GM12878 (cell line): ENCODE measurements at regions not wholly inside any gene's neighbourhood (a gene's known extent, or its start where the extent isn't known, plus 50 kb on each side); places are given as distances from the start of the nearest gene placed in this dataset.

Experiments used
- ATAC-seq: fragments of 200-7000 bp; cut with Tn5 transposase; 3 replicates; pipeline ENCODE4 v1.9.1; 2020; ENCODE audit warnings: mild to moderate bottlenecking, moderate library complexity
- BruUV-seq: library from RNA; stranded (reverse); fragments of 400-500 nt; replicated peaks from 2 replicates; lab custom pipeline; 2021; lab: Mats Ljungman, UMichigan
- CTCF ChIA-PET: fragments of 300-600 bp; sonication (Branson Sonifier 250); formaldehyde crosslinking; extraction: SDS; loops from one replicate; lab custom pipeline; 2021; ENCODE audit warnings: inconsistent platforms; lab: Yijun Ruan, JAX
- POLR2A ChIA-PET: fragments of 350-600 bp; formaldehyde crosslinking; extraction: SDS; loops from one replicate; lab custom pipeline; 2021; ENCODE audit warnings: inconsistent platforms; lab: Charles Lee
- RAD21 ChIA-PET: fragments of 300-600 bp; sonication (Branson Sonifier 250); formaldehyde crosslinking; loops from one replicate; lab custom pipeline; 2023; ENCODE audit warnings: antibody characterized with exemption; ENCODE audit not compliant: unreplicated experiment; lab: Charles Lee
- SMC1A ChIA-PET: fragments of 300-600 bp; sonication (Branson Sonifier 250); formaldehyde crosslinking; loops from one replicate; lab custom pipeline; 2023; ENCODE audit not compliant: unreplicated experiment, uncharacterized antibody; lab: Charles Lee
- DNase-seq: peaks from one replicate; pipeline ENCODE4 v3.0.0-alpha.2; 2011; ENCODE audit warnings: low read depth, low spot score
- FAIRE-seq: peaks from 3 replicates; lab custom pipeline; 2011; peaks lifted over from hg19 to GRCh38; lab: Jason Lieb, UNC
- H2AFZ ChIP-seq: 2 replicates; pipeline ENCODE4 v1.6.0; 2011; ENCODE audit warnings: low read depth, low read length, control low read depth; ENCODE audit not compliant: control insufficient read depth
- H3K27ac ChIP-seq: 2 replicates; pipeline ENCODE4 v1.5.1; 2011; ENCODE audit warnings: control low read depth; ENCODE audit not compliant: control insufficient read depth, insufficient read depth
- H3K27me3 ChIP-seq, 2 experiments: replicated peaks in 1 of 2; 2 replicates each; pipeline versions ENCODE4 v1.6.0 to v1.6.1; 2011; ENCODE audit warnings: low read length in 1 of 2; ENCODE audit not compliant: control insufficient read depth in 2 of 2, insufficient read depth in 2 of 2
- H3K36me3 ChIP-seq, 2 experiments: 2 replicates each; pipeline ENCODE4 v1.5.1; 2011; ENCODE audit warnings: low read length in 1 of 2; ENCODE audit not compliant: control insufficient read depth in 2 of 2, insufficient read depth in 2 of 2
- H3K4me1 ChIP-seq: 2 replicates; pipeline ENCODE4 v1.6.1; 2011; ENCODE audit warnings: mild to moderate bottlenecking, low read length, moderate library complexity, mixed read lengths; ENCODE audit not compliant: control insufficient read depth, insufficient read depth
- H3K4me2 ChIP-seq: 2 replicates; pipeline ENCODE4 v1.6.0; 2011; ENCODE audit warnings: control low read depth; ENCODE audit not compliant: control insufficient read depth, insufficient read depth
- H3K4me3 ChIP-seq: fragments of 200-600 bp; sonication (generic); 2 replicates; pipeline ENCODE4 v1.5.1; 2016
- H3K79me2 ChIP-seq: 2 replicates; pipeline ENCODE4 v1.6.0; 2011; ENCODE audit warnings: low read length; ENCODE audit not compliant: control insufficient read depth, insufficient read depth
- H3K9ac ChIP-seq: 2 replicates; pipeline ENCODE4 v1.8.0; 2011; ENCODE audit warnings: low read length, control low read depth, mixed read lengths; ENCODE audit not compliant: control insufficient read depth, insufficient read depth
- H3K9me3 ChIP-seq: replicated peaks from 3 replicates; pipeline ENCODE4 v1.5.1; 2011; ENCODE audit warnings: mild to moderate bottlenecking, low read length; ENCODE audit not compliant: control insufficient read depth, insufficient read depth
- H4K20me1 ChIP-seq: 2 replicates; pipeline ENCODE4 v1.6.0; 2011; ENCODE audit not compliant: control insufficient read depth, insufficient read depth
- BCL11A ChIP-seq: IDR thresholded peaks from 2 replicates; pipeline ENCODE4 v1.6.1; 2011; ENCODE audit warnings: low read depth, low read length
- BRCA1 ChIP-seq: IDR thresholded peaks from 2 replicates; pipeline ENCODE4 v1.6.1; 2011; ENCODE audit warnings: low read depth, low read length, improper control_type of control experiment
- NFXL1 ChIP-seq: fragments of 450-650 bp; IDR thresholded peaks from 2 replicates; pipeline ENCODE4 v1.6.1; 2017; ENCODE audit warnings: antibody characterized with exemption, mild to moderate bottlenecking, borderline replicate concordance
- NR2C1 ChIP-seq: fragments of 450-650 bp; IDR thresholded peaks from 2 replicates; pipeline ENCODE4 v1.6.1; 2017; ENCODE audit warnings: antibody characterized with exemption, mild to moderate bottlenecking, moderate library complexity
- RB1 ChIP-seq: fragments of 450-650 bp; formaldehyde crosslinking; IDR thresholded peaks from 2 replicates; pipeline ENCODE4 v1.6.1; 2017; ENCODE audit warnings: mild to moderate bottlenecking, borderline replicate concordance
- RFX5 ChIP-seq: IDR thresholded peaks from 2 replicates; pipeline ENCODE4 v1.6.1; 2011; ENCODE audit warnings: low read depth, low read length, improper control_type of control experiment
- ZNF24 ChIP-seq: fragments of 450-650 bp; IDR thresholded peaks from 2 replicates; pipeline ENCODE4 v1.6.1; 2017; ENCODE audit warnings: antibody characterized with exemption, mild to moderate bottlenecking
- WGBS: methylation state at CpG from one replicate; pipeline ENCODE4 v1.1.6; 2016; ENCODE audit warnings: low lambda C conversion rate; ENCODE audit not compliant: insufficient replicate concordance, insufficient coverage; ENCODE audit errors: missing lambda C conversion rate; 5-methylcytosine and 5-hydroxymethylcytosine counted together
- in situ Hi-C: fragments of 300-500 bp; cut with MboI; formaldehyde crosslinking; loops from 9 replicates; pipeline ENCODE4 v1.14.3; 2018; ENCODE audit warnings: mixed read lengths
- intact Hi-C: fragments of 100-400 bp; cut with micrococcal nuclease; formaldehyde crosslinking; loops from one replicate; pipeline ENCODE4 v1.14.2; 2022; ENCODE audit not compliant: unreplicated experiment
- TF ChIP-seq, protein P1 (sequence below): fragments of 450-650 bp; IDR thresholded peaks from 2 replicates; pipeline ENCODE4 v1.6.1; 2016; ENCODE audit warnings: mild to moderate bottlenecking

DNA sequence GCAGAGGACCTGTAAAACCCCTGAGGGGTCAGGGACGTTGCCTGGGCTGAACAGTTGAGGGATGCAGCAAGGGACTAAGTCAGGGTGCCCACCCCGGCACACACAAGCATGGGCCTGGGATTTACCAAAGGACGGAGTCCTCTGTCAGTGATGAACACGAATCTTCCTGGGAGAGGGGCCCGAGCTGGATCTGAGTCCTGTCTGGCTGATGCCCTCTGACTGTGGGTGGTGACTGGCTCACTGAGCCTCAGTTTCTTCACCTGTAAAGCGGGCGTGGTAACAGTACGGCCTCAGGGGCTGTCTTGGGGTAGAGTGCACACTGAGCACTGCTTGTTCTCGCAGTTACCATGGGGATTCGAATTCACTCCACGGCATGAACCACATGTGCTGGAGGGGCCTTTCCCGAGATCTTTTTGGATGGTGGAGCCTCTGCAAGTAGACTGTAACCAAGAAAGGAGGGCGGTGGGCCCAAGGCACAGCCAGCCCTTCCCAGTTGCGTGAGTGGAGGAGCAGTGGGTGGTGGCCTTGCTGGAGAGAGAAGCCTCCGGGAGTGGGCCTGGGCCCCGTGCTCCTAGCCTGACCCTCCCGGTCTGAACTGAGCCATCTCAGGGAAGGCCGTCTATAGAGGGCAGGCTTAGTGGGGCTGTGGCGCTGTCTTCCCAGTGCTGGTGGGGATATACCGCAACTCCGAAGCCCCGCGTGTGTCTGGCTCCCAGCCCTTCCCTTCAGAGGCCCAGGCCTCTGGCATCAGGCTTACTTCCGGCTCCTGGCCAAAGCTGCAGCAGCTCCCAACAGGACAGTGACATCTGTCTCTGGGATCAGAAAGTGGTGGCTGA is 130.8 kb upstream of the HS6ST1 start:
- SMC1A ChIA-PET = no interaction called here
- H3K27me3 ChIP-seq = peaks cover 0 to 2% of the 10 kb centered on the region in 2 experiments; a peak in 1 of 4 replicates
- no TSS peak for BruUV-seq
- TF ChIP-seq BRCA1 (no peak), BCL11A (no peak), NR2C1 (no peak), NFXL1 (no peak), RFX5 (no peak), ZNF24 (no peak), RB1 (no peak)
- TF ChIP-seq, protein P1, sequence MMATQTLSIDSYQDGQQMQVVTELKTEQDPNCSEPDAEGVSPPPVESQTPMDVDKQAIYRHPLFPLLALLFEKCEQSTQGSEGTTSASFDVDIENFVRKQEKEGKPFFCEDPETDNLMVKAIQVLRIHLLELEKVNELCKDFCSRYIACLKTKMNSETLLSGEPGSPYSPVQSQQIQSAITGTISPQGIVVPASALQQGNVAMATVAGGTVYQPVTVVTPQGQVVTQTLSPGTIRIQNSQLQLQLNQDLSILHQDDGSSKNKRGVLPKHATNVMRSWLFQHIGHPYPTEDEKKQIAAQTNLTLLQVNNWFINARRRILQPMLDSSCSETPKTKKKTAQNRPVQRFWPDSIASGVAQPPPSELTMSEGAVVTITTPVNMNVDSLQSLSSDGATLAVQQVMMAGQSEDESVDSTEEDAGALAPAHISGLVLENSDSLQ = no peak
- no peak for DNase-seq
- in situ Hi-C loops (no loop called here), intact Hi-C loops (no loop called here)
- CTCF ChIA-PET = no interaction called here
- no peak for FAIRE-seq
- no peak overlapping the region for H3K4me3 ChIP-seq
- no peaks in the 10 kb centered on the region for H3K9me3 ChIP-seq
- no peak overlapping the region for H2AFZ ChIP-seq
- RAD21 ChIA-PET = no interaction called here
- H3K27ac ChIP-seq = no peak overlapping the region
- no peaks in the 10 kb centered on the region for H4K20me1 ChIP-seq
- H3K4me1 ChIP-seq = no peaks in the 10 kb centered on the region
- 56% methylated on average over 21 of the region's 24 CpGs for WGBS
- POLR2A ChIA-PET = no interaction called here
- H3K4me2 ChIP-seq = no peak overlapping the region
- no peak for ATAC-seq
- no peak overlapping the region for H3K9ac ChIP-seq
- H3K79me2 ChIP-seq = no peaks in the 10 kb centered on the region
- H3K36me3 ChIP-seq = no peaks in the 10 kb centered on the region
